Endodermal cell (in vitro differentiated cells): ENCODE measurements at regions not wholly inside any gene's neighbourhood (a gene's known extent, or its start where the extent isn't known, plus 50 kb on each side); places are given as distances from the start of the nearest gene placed in this dataset.

Experiments used
- DNase-seq: peaks from one replicate; pipeline ENCODE4 v3.0.0-alpha.2; 2017
- H3K27ac ChIP-seq: 2 replicates; pipeline ENCODE4 v1.5.1; 2013; ENCODE audit warnings: mild to moderate bottlenecking, low read depth, low read length, moderate library complexity
- H3K27me3 ChIP-seq: 2 replicates; pipeline ENCODE4 v1.6.1; 2013; ENCODE audit warnings: mild to moderate bottlenecking, low read length, moderate library complexity; ENCODE audit not compliant: insufficient read depth, control insufficient read depth, poor library complexity, severe bottlenecking
- H3K36me3 ChIP-seq: 2 replicates; pipeline ENCODE4 v1.7.0; 2013; ENCODE audit warnings: mild to moderate bottlenecking, low read length, moderate library complexity; ENCODE audit not compliant: control insufficient read depth, insufficient read depth
- H3K4me1 ChIP-seq: one replicate; pipeline ENCODE4 v1.7.0; 2013; ENCODE audit warnings: low read length; ENCODE audit not compliant: control insufficient read depth, insufficient read depth
- H3K4me3 ChIP-seq: 2 replicates; pipeline ENCODE4 v1.5.1; 2013; ENCODE audit warnings: mild to moderate bottlenecking, low read length, moderate library complexity
- H3K9ac ChIP-seq: 2 replicates; pipeline ENCODE4 v1.6.1; 2013; ENCODE audit warnings: mild to moderate bottlenecking, low read length, moderate library complexity; ENCODE audit not compliant: poor library complexity, severe bottlenecking; ENCODE audit errors: extremely low read depth
- H3K9me3 ChIP-seq: 2 replicates; pipeline ENCODE4 v1.6.1; 2013; ENCODE audit warnings: mild to moderate bottlenecking, low read length, moderate library complexity; ENCODE audit not compliant: control insufficient read depth
- H3K27ac Mint-ChIP-seq: 2 replicates; pipeline ENCODE4 v1.8.0; 2020; ENCODE audit warnings: mixed read lengths
- H3K27me3 Mint-ChIP-seq: 2 replicates; pipeline ENCODE4 v1.8.0; 2021; ENCODE audit warnings: mild to moderate bottlenecking, mixed read lengths; ENCODE audit not compliant: insufficient read depth
- H3K36me3 Mint-ChIP-seq: 2 replicates; pipeline ENCODE4 v1.8.0; 2020; ENCODE audit warnings: low read depth, mixed read lengths
- H3K4me1 Mint-ChIP-seq: 2 replicates; pipeline ENCODE4 v1.8.0; 2020; ENCODE audit warnings: mixed read lengths
- H3K4me3 Mint-ChIP-seq: 2 replicates; pipeline ENCODE4 v1.8.0; 2020; ENCODE audit warnings: mild to moderate bottlenecking, moderate library complexity, mixed read lengths
- H3K9me3 Mint-ChIP-seq: 2 replicates; pipeline ENCODE4 v1.8.0; 2020; ENCODE audit warnings: mild to moderate bottlenecking, mixed read lengths
- CTCF ChIP-seq: fragments of 200-600 bp; sonication (generic); conservative IDR thresholded peaks from 2 replicates; pipeline ENCODE4 v1.5.0; 2021; ENCODE audit warnings: antibody characterized with exemption, mild to moderate bottlenecking
- WGBS, 2 experiments: methylation state at CpG; one replicate each; pipeline versions ENCODE4 v1.1.5 to v1.1.7; 2013; ENCODE audit warnings: missing lambda C conversion rate in 2 of 2, mixed read lengths in 1 of 2; ENCODE audit not compliant: insufficient coverage in 1 of 2, insufficient read length in 1 of 2; 5-methylcytosine and 5-hydroxymethylcytosine counted together

DNA sequence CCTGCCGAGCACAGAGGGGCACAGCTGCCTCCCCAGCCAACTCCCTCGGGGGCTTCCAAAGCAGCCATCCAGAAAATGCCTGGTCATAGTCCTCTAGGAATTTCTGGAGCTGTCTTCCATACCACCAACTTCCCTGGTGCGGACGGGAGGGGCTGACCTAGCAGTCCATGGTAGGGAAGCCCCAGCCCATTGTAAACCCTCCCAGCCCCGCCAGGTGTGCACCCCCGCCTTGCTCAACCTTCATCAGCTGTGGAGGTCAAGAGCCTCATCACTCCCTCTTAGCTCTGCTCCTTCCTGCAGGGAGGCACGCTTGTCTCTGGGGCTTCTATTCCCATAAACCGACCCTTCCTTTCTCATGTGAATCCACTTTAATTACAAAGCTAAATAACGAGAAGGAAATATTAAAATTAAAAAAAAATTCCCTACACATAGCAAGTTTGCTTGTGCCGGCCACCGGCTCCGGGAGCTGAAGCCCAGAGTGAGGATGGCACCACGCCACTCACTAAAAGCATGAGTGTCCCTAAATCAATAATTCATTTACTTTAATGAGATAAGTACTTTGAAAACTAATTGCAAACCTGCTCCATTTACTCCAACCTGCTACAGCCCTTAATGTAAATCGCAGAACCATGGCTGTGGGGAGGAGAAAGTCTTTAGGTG lies 181.4 kb downstream of the ENGASE start:
- H3K4me1 ChIP-seq: no peaks in the 10 kb centered on the region
- 72 to 93% methylated on average over 2 to 14 of the region's 14 CpGs for WGBS, 2 experiments
- TF ChIP-seq CTCF: no peak

GRCh38 chr17:79255456-79255855 lies 180.8 kb downstream of the ENGASE start:
- no peak overlapping the region for H3K9ac ChIP-seq
- H3K4me1 ChIP-seq: no peaks in the 10 kb centered on the region
- H3K36me3 ChIP-seq: no peaks in the 10 kb centered on the region
- no peaks in the 10 kb centered on the region for H3K9me3 Mint-ChIP-seq
- no peak for DNase-seq
- H3K27me3 Mint-ChIP-seq: no peaks in the 10 kb centered on the region
- H3K36me3 Mint-ChIP-seq: no peaks in the 10 kb centered on the region
- no peak for TF ChIP-seq CTCF
- no peaks in the 10 kb centered on the region for H3K9me3 ChIP-seq
- no peaks in the 10 kb centered on the region for H3K4me1 Mint-ChIP-seq
- H3K27ac Mint-ChIP-seq: no peak overlapping the region
- no peak overlapping the region for H3K4me3 ChIP-seq
- H3K4me3 Mint-ChIP-seq: no peak overlapping the region
- WGBS, 2 experiments: 84% methylated on average over 11 of the region's 11 CpGs; no CpG with 5 or more reads in 1 of the 2 experiments
- H3K27ac ChIP-seq: no peak overlapping the region
- no peaks in the 10 kb centered on the region for H3K27me3 ChIP-seq

More for the DNA sequence above, 181.4 kb downstream of the ENGASE start:
- no peak for DNase-seq
- Mint-ChIP-seq H3K27me3 (no peaks in the 10 kb centered on the region), H3K36me3 (no peaks in the 10 kb centered on the region), H3K4me1 (no peaks in the 10 kb centered on the region), H3K4me3 (no peak overlapping the region), H3K9me3 (no peaks in the 10 kb centered on the region), H3K27ac (no peak overlapping the region)
- Histone ChIP-seq H3K9me3 (no peaks in the 10 kb centered on the region), H3K27me3 (no peaks in the 10 kb centered on the region), H3K4me3 (no peak overlapping the region), H3K27ac (no peak overlapping the region), H3K36me3 (no peaks in the 10 kb centered on the region), H3K9ac (no peak overlapping the region)

DNA sequence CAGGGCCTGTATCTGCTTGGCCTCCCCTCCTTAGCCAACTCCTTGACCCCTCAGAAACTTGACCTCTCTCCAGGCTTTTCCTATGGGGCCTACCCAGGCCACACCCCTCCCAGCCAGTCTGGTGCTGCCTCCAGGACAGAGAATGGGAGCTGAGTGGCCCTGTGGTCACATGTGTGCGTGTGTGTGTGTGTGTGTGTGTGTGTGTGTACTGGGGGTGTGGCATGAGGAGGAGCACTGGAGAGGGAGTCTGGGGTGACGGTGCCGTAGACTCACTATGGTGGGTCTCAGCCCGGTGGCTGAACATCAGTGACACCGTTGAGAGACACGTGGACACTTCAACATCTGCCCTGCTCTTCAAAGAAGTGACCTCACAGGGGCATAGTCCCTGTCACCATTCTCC lies 180.4 kb downstream of the ENGASE start:
- no peaks in the 10 kb centered on the region for H3K27me3 Mint-ChIP-seq
- no peak overlapping the region for H3K4me3 ChIP-seq
- no peaks in the 10 kb centered on the region for H3K9me3 ChIP-seq
- no peaks in the 10 kb centered on the region for H3K4me1 ChIP-seq
- no peaks in the 10 kb centered on the region for H3K36me3 Mint-ChIP-seq
- DNase-seq: no peak
- no peak overlapping the region for H3K9ac ChIP-seq
- 77 to 100% methylated on average over 3 to 6 of the region's 6 CpGs for WGBS, 2 experiments
- H3K9me3 Mint-ChIP-seq: no peaks in the 10 kb centered on the region
- H3K4me3 Mint-ChIP-seq: no peak overlapping the region
- no peak for TF ChIP-seq CTCF
- H3K27me3 ChIP-seq: no peaks in the 10 kb centered on the region
- no peak overlapping the region for H3K27ac ChIP-seq
- no peaks in the 10 kb centered on the region for H3K4me1 Mint-ChIP-seq
- no peak overlapping the region for H3K27ac Mint-ChIP-seq
- H3K36me3 ChIP-seq: no peaks in the 10 kb centered on the region
